GM20000 (cell line): ENCODE measurements at regions not wholly inside any gene's neighbourhood (a gene's known extent, or its start where the extent isn't known, plus 50 kb on each side); places are given as distances from the start of the nearest gene placed in this dataset.

Experiments used
- DNase-seq: peaks from one replicate; pipeline ENCODE4 v3.0.0; 2012; ENCODE audit warnings: low spot score
- TF ChIP-seq, protein P1 (sequence below): IDR thresholded peaks from 2 replicates; pipeline ENCODE4 v1.5.1; 2012; ENCODE audit warnings: mild to moderate bottlenecking, control low read depth; ENCODE audit errors: extremely low read depth, missing control alignments

DNA sequence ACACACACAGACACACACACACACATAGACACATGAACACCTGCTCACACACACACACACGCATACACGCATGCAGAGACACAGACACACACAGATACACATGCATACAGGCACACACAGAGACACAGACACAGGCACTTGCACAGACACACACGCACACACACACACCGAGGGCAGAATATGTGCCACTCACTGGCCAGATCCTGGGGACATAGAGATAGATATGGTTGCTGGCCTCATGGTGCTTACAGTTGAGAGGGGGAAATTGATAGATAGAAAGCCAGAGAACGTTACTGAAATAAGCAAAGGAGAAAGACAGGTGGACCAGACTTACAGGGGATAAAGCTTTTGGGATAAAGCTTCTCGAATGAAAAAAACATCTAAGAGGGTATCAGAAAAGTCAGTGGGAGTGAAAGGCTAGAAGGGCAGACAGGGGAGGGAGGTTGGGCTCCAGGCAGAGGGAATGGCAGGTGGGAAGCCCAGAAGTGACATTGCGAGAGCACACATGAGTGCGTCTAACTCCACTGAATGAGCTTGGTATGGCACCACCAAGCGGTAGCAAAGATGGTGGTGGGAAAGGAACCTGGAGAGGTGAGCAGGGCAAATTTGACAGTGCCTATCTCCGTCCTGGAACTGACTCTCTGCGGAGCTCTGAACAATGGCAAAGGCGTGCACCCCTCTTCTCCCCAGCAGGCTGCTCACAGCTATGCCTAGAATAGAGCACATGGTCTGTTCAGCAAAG is 390.1 kb upstream of the TRIB2 start:
- TF ChIP-seq, protein P1, sequence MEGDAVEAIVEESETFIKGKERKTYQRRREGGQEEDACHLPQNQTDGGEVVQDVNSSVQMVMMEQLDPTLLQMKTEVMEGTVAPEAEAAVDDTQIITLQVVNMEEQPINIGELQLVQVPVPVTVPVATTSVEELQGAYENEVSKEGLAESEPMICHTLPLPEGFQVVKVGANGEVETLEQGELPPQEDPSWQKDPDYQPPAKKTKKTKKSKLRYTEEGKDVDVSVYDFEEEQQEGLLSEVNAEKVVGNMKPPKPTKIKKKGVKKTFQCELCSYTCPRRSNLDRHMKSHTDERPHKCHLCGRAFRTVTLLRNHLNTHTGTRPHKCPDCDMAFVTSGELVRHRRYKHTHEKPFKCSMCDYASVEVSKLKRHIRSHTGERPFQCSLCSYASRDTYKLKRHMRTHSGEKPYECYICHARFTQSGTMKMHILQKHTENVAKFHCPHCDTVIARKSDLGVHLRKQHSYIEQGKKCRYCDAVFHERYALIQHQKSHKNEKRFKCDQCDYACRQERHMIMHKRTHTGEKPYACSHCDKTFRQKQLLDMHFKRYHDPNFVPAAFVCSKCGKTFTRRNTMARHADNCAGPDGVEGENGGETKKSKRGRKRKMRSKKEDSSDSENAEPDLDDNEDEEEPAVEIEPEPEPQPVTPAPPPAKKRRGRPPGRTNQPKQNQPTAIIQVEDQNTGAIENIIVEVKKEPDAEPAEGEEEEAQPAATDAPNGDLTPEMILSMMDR, result peak; percentile 19
- peak; percentile 23 for DNase-seq

DNA sequence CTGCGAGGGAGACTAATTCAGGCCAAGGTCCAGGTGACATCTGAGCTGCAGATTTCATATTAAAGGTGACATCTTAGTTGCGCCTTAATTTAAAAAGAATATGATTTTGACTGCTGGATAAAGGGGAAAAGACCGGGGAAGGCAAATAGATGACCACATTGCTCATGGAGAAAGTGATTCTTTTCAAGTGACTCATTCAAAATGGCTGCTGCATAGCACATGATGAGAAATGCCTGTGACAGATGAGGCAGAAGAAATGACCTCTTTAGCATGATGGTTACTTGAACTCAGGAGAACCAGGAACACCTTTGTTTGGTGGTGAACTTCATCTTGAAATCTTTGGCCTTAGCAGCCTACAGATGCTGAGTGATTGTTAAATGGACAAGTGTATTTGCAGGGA is 385.8 kb upstream of the TRIB2 start:
- TF ChIP-seq, protein P1, result no peak
- no peak for DNase-seq

DNA sequence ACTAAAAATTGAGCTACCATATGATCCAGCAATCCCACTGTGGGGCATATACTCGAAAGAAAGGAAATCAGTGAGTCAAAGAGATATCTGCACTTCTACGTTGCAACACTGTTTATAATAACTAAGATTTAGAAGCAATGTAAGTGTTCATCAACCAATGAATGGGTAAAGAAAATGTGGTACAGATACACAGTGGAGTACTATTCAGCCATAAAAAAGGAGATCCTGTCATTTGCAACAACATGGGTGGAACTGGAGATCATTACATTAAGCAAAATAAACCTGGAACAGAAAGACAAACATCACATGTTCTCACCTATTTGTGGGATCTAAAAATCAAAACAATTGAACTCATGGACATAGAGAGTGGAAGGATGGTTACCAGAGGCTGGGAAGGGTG is 385.0 kb upstream of the TRIB2 start:
- TF ChIP-seq, protein P1, result no peak
- no peak for DNase-seq

DNA sequence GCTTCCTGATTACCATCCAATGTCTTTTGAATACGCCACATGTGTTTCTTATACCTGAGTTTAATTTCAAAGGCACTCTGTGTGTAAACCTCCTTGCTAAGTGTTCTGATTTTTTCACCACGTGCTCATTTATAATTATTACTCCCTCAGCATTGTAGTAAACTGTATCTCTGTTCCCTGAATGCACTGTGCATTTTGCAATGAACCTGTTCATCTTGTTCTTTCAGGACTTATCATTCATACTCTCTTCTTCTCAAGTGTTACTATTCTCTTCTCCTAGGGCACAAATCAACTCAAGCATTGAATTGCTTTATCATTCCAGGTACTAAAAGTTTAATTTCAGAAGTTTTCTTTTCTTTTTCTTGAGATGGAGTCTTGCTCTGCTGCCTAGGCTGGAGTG is 383.4 kb upstream of the TRIB2 start:
- TF ChIP-seq, protein P1, result no peak
- no peak for DNase-seq

DNA sequence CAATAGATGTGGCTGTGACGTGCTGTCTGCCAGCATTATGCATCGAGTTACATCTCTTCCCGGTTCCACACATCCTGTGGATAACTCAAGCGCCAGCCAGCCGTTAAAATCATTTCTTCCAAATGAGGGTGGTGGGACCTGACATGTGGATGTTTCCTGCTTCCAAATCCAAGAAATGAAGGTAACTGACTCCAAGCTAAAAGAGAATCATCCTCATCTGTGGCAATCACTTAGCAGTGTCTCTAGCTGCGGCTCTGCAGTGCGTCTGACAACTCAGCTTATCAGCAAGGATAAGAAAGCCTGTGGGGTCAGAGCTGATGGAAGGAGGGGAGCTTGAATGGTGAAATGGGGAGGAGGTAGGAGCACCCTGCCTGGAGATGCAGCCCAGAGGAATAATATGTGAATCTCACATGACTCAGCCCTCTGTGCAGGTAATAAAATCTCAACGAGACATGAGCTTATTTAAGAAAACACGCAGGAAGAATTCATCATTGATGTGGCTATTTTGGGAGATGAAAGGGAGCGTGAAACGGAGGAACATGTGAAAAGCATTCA is 382.2 kb upstream of the TRIB2 start:
- no peak for DNase-seq
- TF ChIP-seq, protein P1, result no peak

DNA sequence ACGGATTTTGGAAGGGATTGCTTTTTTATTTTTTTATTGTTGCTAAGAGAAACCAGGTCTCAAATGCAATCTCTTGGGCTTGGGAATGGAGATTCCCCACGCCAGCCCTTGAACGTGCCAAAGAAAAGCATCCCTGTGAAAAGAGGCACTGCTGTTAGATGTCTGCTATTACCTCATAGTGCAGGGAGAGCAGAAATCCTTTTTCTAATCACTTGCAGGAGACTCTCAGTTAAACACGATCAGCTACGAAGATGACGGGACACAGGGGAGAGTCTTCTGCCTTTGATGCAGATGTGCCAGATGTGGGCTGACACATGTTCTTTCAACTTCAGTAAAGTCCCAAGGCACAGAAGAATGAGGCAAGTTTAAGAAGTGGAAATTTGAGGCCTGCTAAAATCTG is 381.6 kb upstream of the TRIB2 start:
- TF ChIP-seq, protein P1, result no peak
- no peak for DNase-seq

DNA sequence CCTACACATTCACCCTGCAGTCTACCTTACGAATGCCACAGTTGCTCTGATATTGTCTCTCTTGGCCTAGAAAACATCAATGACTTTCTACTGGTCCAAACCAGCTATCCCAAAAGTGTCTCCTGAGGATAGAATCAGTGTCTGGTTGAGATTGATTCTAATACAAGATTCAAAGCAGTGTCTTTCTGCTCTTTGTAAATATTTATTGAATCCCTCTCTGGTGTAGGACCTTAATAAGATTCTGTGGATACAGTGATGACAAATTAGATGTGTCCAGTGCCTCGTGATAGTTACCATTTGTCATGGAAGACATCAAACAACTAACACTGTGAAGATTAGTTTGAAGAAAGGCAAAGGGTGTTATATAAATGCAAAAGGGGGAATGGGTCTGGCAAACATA is 380.7 kb upstream of the TRIB2 start:
- no peak for DNase-seq
- TF ChIP-seq, protein P1, result no peak
